Thoracic aorta (tissue), 2 donors: ENCODE measurements at regions not wholly inside any gene's neighbourhood (a gene's known extent, or its start where the extent isn't known, plus 50 kb on each side); places are given as distances from the start of the nearest gene placed in this dataset.

ENCODE experiments used
- ATAC-seq: fragments of 150-250 bp; one replicate; pipeline ENCODE4 v1.8.0; 2017; ENCODE audit warnings: low read depth; ENCODE audit not compliant: insufficient number of reproducible peaks, low FRiP score
- DNase-seq: peaks from one replicate; pipeline ENCODE4 v3.0.0-alpha.2; 2020; ENCODE audit warnings: low spot score
- H3K27ac ChIP-seq, 2 donors: fragments of 200-600 bp; sonication (generic); 1 replicate in 1 of 2; 2 replicates in 1 of 2; pipeline ENCODE4 v1.5.1; 2016; ENCODE audit warnings: mild to moderate bottlenecking in 2 of 2, moderate library complexity in 2 of 2
- H3K27me3 ChIP-seq: fragments of 200-600 bp; sonication (generic); replicated peaks from 2 replicates; pipeline ENCODE4 v1.6.0; 2016; ENCODE audit warnings: mild to moderate bottlenecking; ENCODE audit not compliant: insufficient read depth
- H3K36me3 ChIP-seq: fragments of 200-600 bp; sonication (generic); one replicate; pipeline ENCODE4 v1.5.1; 2016
- H3K4me1 ChIP-seq, 2 donors: fragments of 200-600 bp; sonication (generic); 1 replicate in 1 of 2; 2 replicates in 1 of 2; pipeline versions ENCODE4 v1.5.1 to v1.6.0; 2016; ENCODE audit warnings: low read depth in 2 of 2, mild to moderate bottlenecking in 1 of 2; ENCODE audit not compliant: control insufficient read depth in 1 of 2
- H3K4me3 ChIP-seq: fragments of 200-600 bp; sonication (generic); 2 replicates; pipeline ENCODE4 v1.5.1; 2016; ENCODE audit warnings: mild to moderate bottlenecking
- H3K9me3 ChIP-seq: fragments of 200-600 bp; sonication (generic); 2 replicates; pipeline ENCODE4 v1.5.1; 2016
- TF ChIP-seq, protein P1 (sequence below): fragments of 200-600 bp; sonication (generic); IDR thresholded peaks from one replicate; pipeline ENCODE4 v1.5.1; 2019; ENCODE audit warnings: antibody characterized with exemption

DNA sequence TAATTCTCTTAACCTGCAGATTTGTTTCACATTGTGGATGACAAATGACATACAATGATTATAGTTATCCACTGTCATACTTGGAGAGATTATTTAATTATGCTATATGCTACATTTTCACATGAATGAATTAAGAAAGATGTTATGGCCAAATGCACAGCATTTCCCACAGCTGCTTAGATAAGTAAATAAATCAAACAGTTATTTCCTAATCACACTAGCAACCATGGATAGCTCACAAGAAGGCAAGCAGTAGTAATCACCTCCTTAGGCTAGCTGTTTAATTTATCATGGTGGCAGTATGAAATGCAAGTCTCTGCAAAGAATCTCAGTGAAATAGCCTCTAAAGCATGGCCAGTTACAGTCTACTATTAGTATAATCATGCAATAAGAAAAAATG is 1581.5 kb downstream of the NCAM2 start:
- DNase-seq (no peak), ATAC-seq (no peak)
- no peaks in the 10 kb centered on the region for H3K9me3 ChIP-seq
- TF ChIP-seq, protein P1, sequence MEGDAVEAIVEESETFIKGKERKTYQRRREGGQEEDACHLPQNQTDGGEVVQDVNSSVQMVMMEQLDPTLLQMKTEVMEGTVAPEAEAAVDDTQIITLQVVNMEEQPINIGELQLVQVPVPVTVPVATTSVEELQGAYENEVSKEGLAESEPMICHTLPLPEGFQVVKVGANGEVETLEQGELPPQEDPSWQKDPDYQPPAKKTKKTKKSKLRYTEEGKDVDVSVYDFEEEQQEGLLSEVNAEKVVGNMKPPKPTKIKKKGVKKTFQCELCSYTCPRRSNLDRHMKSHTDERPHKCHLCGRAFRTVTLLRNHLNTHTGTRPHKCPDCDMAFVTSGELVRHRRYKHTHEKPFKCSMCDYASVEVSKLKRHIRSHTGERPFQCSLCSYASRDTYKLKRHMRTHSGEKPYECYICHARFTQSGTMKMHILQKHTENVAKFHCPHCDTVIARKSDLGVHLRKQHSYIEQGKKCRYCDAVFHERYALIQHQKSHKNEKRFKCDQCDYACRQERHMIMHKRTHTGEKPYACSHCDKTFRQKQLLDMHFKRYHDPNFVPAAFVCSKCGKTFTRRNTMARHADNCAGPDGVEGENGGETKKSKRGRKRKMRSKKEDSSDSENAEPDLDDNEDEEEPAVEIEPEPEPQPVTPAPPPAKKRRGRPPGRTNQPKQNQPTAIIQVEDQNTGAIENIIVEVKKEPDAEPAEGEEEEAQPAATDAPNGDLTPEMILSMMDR = no peak
- no peak overlapping the region for H3K4me3 ChIP-seq
- H3K36me3 ChIP-seq = no peaks in the 10 kb centered on the region
- H3K27ac ChIP-seq = no peak overlapping the region
- H3K27me3 ChIP-seq = no peaks in the 10 kb centered on the region
- H3K4me1 ChIP-seq = no peaks in the 10 kb centered on the region

DNA sequence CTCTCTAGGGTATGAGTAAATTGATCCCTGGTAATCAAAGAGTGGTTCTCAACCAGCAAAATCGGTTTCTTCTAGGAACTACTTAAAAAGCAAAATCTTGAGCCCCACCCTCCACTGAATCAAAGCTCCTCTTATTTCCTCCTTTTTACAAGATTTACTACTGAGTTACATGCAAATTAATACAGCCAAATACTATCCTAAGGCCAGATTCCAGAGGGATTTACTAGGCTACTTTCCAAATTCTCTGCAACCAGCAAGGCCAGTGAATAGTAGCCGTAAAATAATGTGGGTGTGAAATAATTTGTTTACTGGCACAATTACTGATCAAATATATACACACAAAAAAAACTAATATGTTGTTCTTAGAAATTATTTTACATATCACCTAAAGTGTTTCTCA is 1583.8 kb downstream of the NCAM2 start:
- Histone ChIP-seq H3K27ac (no peak overlapping the region), H3K27me3 (no peaks in the 10 kb centered on the region), H3K36me3 (no peaks in the 10 kb centered on the region), H3K4me3 (no peak overlapping the region), H3K9me3 (no peaks in the 10 kb centered on the region), H3K4me1 (no peaks in the 10 kb centered on the region)
- TF ChIP-seq, protein P1 = no peak
- DNase-seq = no peak
- ATAC-seq = no peak

- Histone ChIP-seq H3K4me3 (no peak overlapping the region), H3K36me3 (no peaks in the 10 kb centered on the region), H3K4me1 (no peaks in the 10 kb centered on the region), H3K27ac (no peak overlapping the region), H3K27me3 (no peaks in the 10 kb centered on the region), H3K9me3 (no peaks in the 10 kb centered on the region)
- TF ChIP-seq, protein P1 = no peak
- DNase-seq = no peak
- no peak for ATAC-seq
These were observed 1586.1 kb downstream of the NCAM2 start for GRCh38 chr21:22584308-22584707.

DNA sequence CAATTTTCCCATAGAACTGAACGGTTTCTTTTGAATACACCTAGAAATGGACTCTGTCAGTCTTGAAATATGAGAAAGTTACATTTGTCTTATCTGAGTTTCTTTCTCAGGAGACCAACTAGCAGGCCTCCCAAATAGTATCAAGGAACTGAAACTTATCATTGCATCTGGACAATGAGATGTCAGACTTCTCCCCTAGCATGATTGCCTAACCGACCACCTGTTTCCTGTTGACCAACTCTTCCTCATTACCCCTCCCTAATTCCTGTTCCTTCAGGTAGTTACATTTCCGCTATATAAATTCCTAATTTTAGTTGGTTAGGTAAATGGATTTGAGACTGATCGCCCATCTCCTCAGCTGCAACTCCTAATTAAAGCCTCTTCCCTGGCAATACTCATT is 1587.3 kb downstream of the NCAM2 start:
- TF ChIP-seq, protein P1 = no peak
- Histone ChIP-seq H3K9me3 (no peaks in the 10 kb centered on the region), H3K4me3 (no peak overlapping the region), H3K36me3 (no peaks in the 10 kb centered on the region), H3K27ac (no peak overlapping the region), H3K27me3 (no peaks in the 10 kb centered on the region), H3K4me1 (no peaks in the 10 kb centered on the region)
- DNase-seq (no peak), ATAC-seq (no peak)

GRCh38 chr21:22597660-22598255 is 1599.5 kb downstream of the NCAM2 start:
- ATAC-seq = no peak
- no peaks in the 10 kb centered on the region for H3K27me3 ChIP-seq
- H3K27ac ChIP-seq = no peak overlapping the region
- H3K36me3 ChIP-seq = no peaks in the 10 kb centered on the region
- H3K9me3 ChIP-seq = no peaks in the 10 kb centered on the region
- H3K4me3 ChIP-seq = no peak overlapping the region
- no peak for DNase-seq
- H3K4me1 ChIP-seq = no peaks in the 10 kb centered on the region
- TF ChIP-seq, protein P1 = no peak
